Retinal pigment epithelial cell (primary cell): ENCODE measurements at regions not wholly inside any gene's neighbourhood (a gene's known extent, or its start where the extent isn't known, plus 50 kb on each side); places are given as distances from the start of the nearest gene placed in this dataset.

Experiments used
- DNase-seq: peaks from one replicate; pipeline ENCODE4 v3.0.0-alpha.2; 2010; ENCODE audit warnings: low read depth
- H3K4me3 ChIP-seq: 2 replicates; pipeline ENCODE4 v1.5.1; 2011; ENCODE audit warnings: mild to moderate bottlenecking, low read length, control low read depth, moderate library complexity
- CTCF ChIP-seq: conservative IDR thresholded peaks from 2 replicates; pipeline ENCODE4 v1.5.1; 2011; ENCODE audit warnings: low read depth, low read length, control low read depth, inconsistent platforms

- no peak for DNase-seq
- H3K4me3 ChIP-seq = no peak overlapping the region
- no peak for TF ChIP-seq CTCF
Measured at GRCh38 chr10:61232780-61233179, 220.4 kb downstream of the TMEM26 start.

GRCh38 chr10:61225939-61226338 lies 227.2 kb downstream of the TMEM26 start:
- TF ChIP-seq CTCF = no peak
- no peak for DNase-seq
- H3K4me3 ChIP-seq = no peak overlapping the region

- no peak for DNase-seq
- H3K4me3 ChIP-seq = no peak overlapping the region
- TF ChIP-seq CTCF = no peak
Measured at GRCh38 chr10:61223576-61223975, 229.6 kb downstream of the TMEM26 start.

- TF ChIP-seq CTCF = no peak
- H3K4me3 ChIP-seq = no peak overlapping the region
- DNase-seq = no peak
Measured at GRCh38 chr10:61219696-61220095, 233.5 kb downstream of the TMEM26 start.

GRCh38 chr10:61217851-61218565 lies 235.2 kb downstream of the TMEM26 start:
- H3K4me3 ChIP-seq = no peak overlapping the region
- no peak for TF ChIP-seq CTCF
- no peak for DNase-seq

GRCh38 chr10:61215246-61215645 lies 237.9 kb downstream of the TMEM26 start:
- no peak for DNase-seq
- no peak overlapping the region for H3K4me3 ChIP-seq
- TF ChIP-seq CTCF = no peak

GRCh38 chr10:61211468-61211867 lies 241.7 kb downstream of the TMEM26 start:
- H3K4me3 ChIP-seq = no peak overlapping the region
- no peak for DNase-seq
- no peak for TF ChIP-seq CTCF
